Caco-2 (cell line): ENCODE measurements at regions not wholly inside any gene's neighbourhood (a gene's known extent, or its start where the extent isn't known, plus 50 kb on each side); places are given as distances from the start of the nearest gene placed in this dataset.

ENCODE experiments used
- BruUV-seq: library from RNA; stranded (reverse); fragments of 400-500 nt; replicated peaks from 2 replicates; lab custom pipeline; 2021; lab: Mats Ljungman, UMichigan
- CTCF ChIA-PET: fragments of 300-600 bp; sonication (Branson Sonifier 250); formaldehyde crosslinking; loops from one replicate; lab custom pipeline; 2022; ENCODE audit warnings: antibody characterized with exemption; lab: Charles Lee
- POLR2A ChIA-PET: fragments of 300-600 bp; sonication (Branson Sonifier 250); formaldehyde crosslinking; loops from one replicate; lab custom pipeline; 2022; ENCODE audit warnings: antibody characterized with exemption; lab: Charles Lee
- DNase-seq, 2 experiments: peaks; one replicate each; pipeline versions ENCODE4 v3.0.0 to v3.0.0-alpha.2; 2020 to 2022
- H3K27me3 ChIP-seq: replicated peaks from 2 replicates; pipeline ENCODE4 v1.6.0; 2011; ENCODE audit warnings: low read length; ENCODE audit not compliant: control insufficient read depth, insufficient read depth
- H3K36me3 ChIP-seq: 2 replicates; pipeline ENCODE4 v1.5.1; 2011; ENCODE audit warnings: low read length; ENCODE audit not compliant: control insufficient read depth, insufficient read depth
- H3K4me1 ChIP-seq: fragments of 250-450 bp; sonication (Bioruptor Pico); 2 replicates; pipeline ENCODE4 v1.5.1; 2020; ENCODE audit warnings: mild to moderate bottlenecking
- H3K4me3 ChIP-seq: 2 replicates; pipeline ENCODE4 v1.5.1; 2011; ENCODE audit warnings: low read depth, mild to moderate bottlenecking, control low read depth, low read length
- H3K9me3 ChIP-seq: fragments of 250-450 bp; sonication (Bioruptor Pico); 2 replicates; pipeline ENCODE4 v1.5.1; 2020; ENCODE audit warnings: mild to moderate bottlenecking, moderate library complexity
- H3K27ac Mint-ChIP-seq: one replicate; pipeline ENCODE4 v1.8.0; 2022; ENCODE audit warnings: mixed read lengths; ENCODE audit not compliant: unreplicated experiment
- H3K27me3 Mint-ChIP-seq: one replicate; pipeline ENCODE4 v1.8.0; 2022; ENCODE audit warnings: mixed read lengths; ENCODE audit not compliant: insufficient read depth, unreplicated experiment
- H3K36me3 Mint-ChIP-seq: one replicate; pipeline ENCODE4 v1.8.0; 2022; ENCODE audit warnings: mild to moderate bottlenecking, mixed read lengths; ENCODE audit not compliant: insufficient read depth, unreplicated experiment
- H3K4me1 Mint-ChIP-seq: one replicate; pipeline ENCODE4 v1.8.0; 2022; ENCODE audit warnings: low read depth, mixed read lengths; ENCODE audit not compliant: unreplicated experiment
- H3K4me3 Mint-ChIP-seq: one replicate; pipeline ENCODE4 v1.8.0; 2022; ENCODE audit warnings: mild to moderate bottlenecking, moderate library complexity, mixed read lengths; ENCODE audit not compliant: unreplicated experiment
- H3K9me3 Mint-ChIP-seq: one replicate; pipeline ENCODE4 v1.8.0; 2022; ENCODE audit warnings: mixed read lengths; ENCODE audit not compliant: unreplicated experiment
- intact Hi-C: fragments of 100-400 bp; cut with micrococcal nuclease; formaldehyde crosslinking; loops from one replicate; pipeline ENCODE4 v1.10.0; 2022; ENCODE audit not compliant: unreplicated experiment
- TF ChIP-seq, protein P1 (sequence below), 2 experiments: fragments of 200-600 bp in 1 of 2; IDR thresholded peaks; 1 replicate in 1 of 2; 2 replicates in 1 of 2; pipeline versions ENCODE4 v1.5.1 to v1.8.0; 2011 to 2022; ENCODE audit warnings: antibody characterized with exemption in 1 of 2, control low read depth in 1 of 2, inconsistent platforms in 1 of 2, low read depth in 1 of 2, low read length in 1 of 2, mild to moderate bottlenecking in 1 of 2, moderate library complexity in 1 of 2; ENCODE audit not compliant: insufficient read depth in 1 of 2, severe bottlenecking in 1 of 2, unreplicated experiment in 1 of 2

- no peaks in the 10 kb centered on the region for H3K36me3 Mint-ChIP-seq
- H3K4me3 Mint-ChIP-seq: no peak overlapping the region
- H3K9me3 Mint-ChIP-seq: no peaks in the 10 kb centered on the region
- POLR2A ChIA-PET: no interaction called here
- Histone ChIP-seq H3K36me3 (no peaks in the 10 kb centered on the region), H3K4me3 (no peak overlapping the region), H3K27me3 (no peaks in the 10 kb centered on the region), H3K9me3 (no peaks in the 10 kb centered on the region), H3K4me1 (no peaks in the 10 kb centered on the region)
- peaks cover 4% of the 10 kb centered on the region for H3K27me3 Mint-ChIP-seq
- CTCF ChIA-PET: interaction anchor here (0.6 kb wide), 1 partner anchor 1611 kb away, joined by 3 read pairs; no protein-coding TSS in a partner anchor
- intact Hi-C loops: no loop called here
- no peak overlapping the region for H3K27ac Mint-ChIP-seq
- no peak for DNase-seq
- BruUV-seq: no TSS peak
- H3K4me1 Mint-ChIP-seq: no peaks in the 10 kb centered on the region
- TF ChIP-seq, protein P1, sequence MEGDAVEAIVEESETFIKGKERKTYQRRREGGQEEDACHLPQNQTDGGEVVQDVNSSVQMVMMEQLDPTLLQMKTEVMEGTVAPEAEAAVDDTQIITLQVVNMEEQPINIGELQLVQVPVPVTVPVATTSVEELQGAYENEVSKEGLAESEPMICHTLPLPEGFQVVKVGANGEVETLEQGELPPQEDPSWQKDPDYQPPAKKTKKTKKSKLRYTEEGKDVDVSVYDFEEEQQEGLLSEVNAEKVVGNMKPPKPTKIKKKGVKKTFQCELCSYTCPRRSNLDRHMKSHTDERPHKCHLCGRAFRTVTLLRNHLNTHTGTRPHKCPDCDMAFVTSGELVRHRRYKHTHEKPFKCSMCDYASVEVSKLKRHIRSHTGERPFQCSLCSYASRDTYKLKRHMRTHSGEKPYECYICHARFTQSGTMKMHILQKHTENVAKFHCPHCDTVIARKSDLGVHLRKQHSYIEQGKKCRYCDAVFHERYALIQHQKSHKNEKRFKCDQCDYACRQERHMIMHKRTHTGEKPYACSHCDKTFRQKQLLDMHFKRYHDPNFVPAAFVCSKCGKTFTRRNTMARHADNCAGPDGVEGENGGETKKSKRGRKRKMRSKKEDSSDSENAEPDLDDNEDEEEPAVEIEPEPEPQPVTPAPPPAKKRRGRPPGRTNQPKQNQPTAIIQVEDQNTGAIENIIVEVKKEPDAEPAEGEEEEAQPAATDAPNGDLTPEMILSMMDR (IDR thresholded peaks at IDR 0.05; ENCODE audit: insufficient read depth in 1 of 2, low read depth in 1 of 2, low read length in 1 of 2, severe bottlenecking in 1 of 2, unreplicated experiment in 1 of 2): no peak
Observed at GRCh38 chr16:51986717-51987116, 560.2 kb downstream of the TOX3 start.

DNA sequence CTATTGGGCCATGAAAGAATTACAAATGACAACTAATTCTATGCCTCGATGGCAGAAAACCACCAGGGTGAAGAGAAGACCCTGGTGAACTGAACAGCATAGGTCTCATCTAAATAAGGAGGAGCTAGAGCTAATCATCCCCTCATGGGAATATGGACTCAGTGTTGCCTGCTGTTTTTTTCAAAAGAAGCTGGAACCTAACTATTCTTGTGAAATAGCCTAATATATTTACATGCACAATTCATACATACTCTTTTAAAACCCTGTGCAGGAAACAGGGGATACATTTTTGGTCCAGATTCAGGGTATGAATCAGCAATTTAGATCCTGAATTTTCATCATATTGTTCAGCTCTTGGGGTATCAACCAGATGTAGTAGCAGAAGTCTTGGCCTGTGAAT, 560.6 kb downstream of the TOX3 start:
- Histone ChIP-seq H3K9me3 (no peaks in the 10 kb centered on the region), H3K36me3 (no peaks in the 10 kb centered on the region), H3K4me1 (no peaks in the 10 kb centered on the region), H3K4me3 (no peak overlapping the region), H3K27me3 (no peaks in the 10 kb centered on the region)
- Mint-ChIP-seq H3K27ac (no peak overlapping the region), H3K36me3 (no peaks in the 10 kb centered on the region), H3K4me1 (no peaks in the 10 kb centered on the region), H3K27me3 (peaks cover 4% of the 10 kb centered on the region), H3K4me3 (no peak overlapping the region), H3K9me3 (no peaks in the 10 kb centered on the region)
- POLR2A ChIA-PET: no interaction called here
- intact Hi-C loops: no loop called here
- BruUV-seq: no TSS peak
- DNase-seq: no peak
- CTCF ChIA-PET: no interaction called here
- TF ChIP-seq, protein P1 (IDR thresholded peaks at IDR 0.05; ENCODE audit: insufficient read depth in 1 of 2, low read depth in 1 of 2, low read length in 1 of 2, severe bottlenecking in 1 of 2, unreplicated experiment in 1 of 2): no peak

DNA sequence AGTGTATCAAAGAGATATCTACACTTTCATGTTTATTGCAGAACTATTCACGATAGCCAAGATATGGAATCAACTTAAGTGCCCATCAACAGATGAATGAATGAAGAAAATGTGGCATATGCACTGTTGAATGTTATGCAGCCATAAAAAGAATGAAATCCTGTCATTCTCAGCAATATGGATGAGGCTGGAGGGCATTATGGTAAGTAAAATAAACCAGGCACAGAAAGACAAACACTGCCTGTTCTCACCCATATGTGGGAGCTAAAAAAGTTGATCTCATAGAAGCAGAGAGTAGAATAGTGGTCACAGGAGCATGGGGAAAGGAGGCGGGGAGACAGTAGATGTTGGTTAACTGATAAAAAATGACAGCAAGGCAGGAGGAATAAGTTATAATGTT, 561.8 kb downstream of the TOX3 start:
- Histone ChIP-seq H3K4me3 (no peak overlapping the region), H3K36me3 (no peaks in the 10 kb centered on the region), H3K4me1 (no peaks in the 10 kb centered on the region), H3K27me3 (no peaks in the 10 kb centered on the region; the same call in 1 of the 2 replicates), H3K9me3 (no peaks in the 10 kb centered on the region)
- H3K4me3 Mint-ChIP-seq: no peak overlapping the region
- ChIA-PET POLR2A (no interaction called here), CTCF (no interaction called here)
- H3K27ac Mint-ChIP-seq: no peak overlapping the region
- BruUV-seq: no TSS peak
- TF ChIP-seq, protein P1 (IDR thresholded peaks at IDR 0.05; ENCODE audit: insufficient read depth in 1 of 2, low read depth in 1 of 2, low read length in 1 of 2, severe bottlenecking in 1 of 2, unreplicated experiment in 1 of 2): no peak
- H3K36me3 Mint-ChIP-seq: no peaks in the 10 kb centered on the region
- DNase-seq: no peak
- H3K27me3 Mint-ChIP-seq: peaks cover 5% of the 10 kb centered on the region
- no peaks in the 10 kb centered on the region for H3K9me3 Mint-ChIP-seq
- intact Hi-C loops: no loop called here
- H3K4me1 Mint-ChIP-seq: no peaks in the 10 kb centered on the region
